Ascending aorta (tissue), 2 donors: ENCODE measurements at regions not wholly inside any gene's neighbourhood (a gene's known extent, or its start where the extent isn't known, plus 50 kb on each side); places are given as distances from the start of the nearest gene placed in this dataset.
"Not testable (repeated sequence)": the region's sequence is repeated elsewhere in the genome, so short reads cannot be mapped to it uniquely, and the experiment has no call there.

Experiments
- DNase-seq, 2 donors: peaks; one replicate each; pipeline ENCODE4 v3.0.0-alpha.2; 2019; ENCODE audit warnings: low spot score in 2 of 2
- H3K27ac ChIP-seq, 2 donors: fragments of 200-600 bp; sonication (generic); one replicate each; pipeline ENCODE4 v1.5.1; 2016 to 2017; ENCODE audit warnings: mild to moderate bottlenecking in 1 of 2
- H3K27me3 ChIP-seq: fragments of 200-600 bp; sonication (generic); one replicate; pipeline ENCODE4 v1.5.1; 2017
- H3K36me3 ChIP-seq, 2 donors: fragments of 200-600 bp; sonication (generic); one replicate each; pipeline ENCODE4 v1.5.1; 2016
- H3K4me1 ChIP-seq, 2 donors: fragments of 200-600 bp; sonication (generic); one replicate each; pipeline ENCODE4 v1.5.1; 2016 to 2017; ENCODE audit warnings: mild to moderate bottlenecking in 1 of 2
- H3K4me3 ChIP-seq, 2 donors: fragments of 200-600 bp; sonication (generic); one replicate each; pipeline ENCODE4 v1.5.1; 2016 to 2017; ENCODE audit warnings: mild to moderate bottlenecking in 1 of 2
- H3K9me3 ChIP-seq, 2 donors: fragments of 200-600 bp; sonication (generic); one replicate each; pipeline ENCODE4 v1.5.1; 2016
- intact Hi-C: fragments of 100-400 bp; cut with DNase I; formaldehyde crosslinking; loops from one replicate; pipeline ENCODE4 v1.15.1; 2023
- TF ChIP-seq, protein P1 (sequence below), 3 experiments: fragments of 200-600 bp in 2 of 3; fragments of 450-650 bp in 1 of 3; sonication (generic) in 2 of 3; IDR thresholded peaks; one replicate each; pipeline ENCODE4 v1.5.1; 2016 to 2019; ENCODE audit warnings: antibody characterized with exemption in 3 of 3, mild to moderate bottlenecking in 1 of 3, moderate library complexity in 1 of 3

GRCh38 chr2:173571021-173571821 lies 216.5 kb downstream of the CDCA7 start:
- H3K27me3 ChIP-seq, result no peaks in the 10 kb centered on the region
- H3K9me3 ChIP-seq, result no peaks in the 10 kb centered on the region
- H3K4me3 ChIP-seq, result no peak overlapping the region
- no peaks in the 10 kb centered on the region for H3K36me3 ChIP-seq
- TF ChIP-seq, protein P1, sequence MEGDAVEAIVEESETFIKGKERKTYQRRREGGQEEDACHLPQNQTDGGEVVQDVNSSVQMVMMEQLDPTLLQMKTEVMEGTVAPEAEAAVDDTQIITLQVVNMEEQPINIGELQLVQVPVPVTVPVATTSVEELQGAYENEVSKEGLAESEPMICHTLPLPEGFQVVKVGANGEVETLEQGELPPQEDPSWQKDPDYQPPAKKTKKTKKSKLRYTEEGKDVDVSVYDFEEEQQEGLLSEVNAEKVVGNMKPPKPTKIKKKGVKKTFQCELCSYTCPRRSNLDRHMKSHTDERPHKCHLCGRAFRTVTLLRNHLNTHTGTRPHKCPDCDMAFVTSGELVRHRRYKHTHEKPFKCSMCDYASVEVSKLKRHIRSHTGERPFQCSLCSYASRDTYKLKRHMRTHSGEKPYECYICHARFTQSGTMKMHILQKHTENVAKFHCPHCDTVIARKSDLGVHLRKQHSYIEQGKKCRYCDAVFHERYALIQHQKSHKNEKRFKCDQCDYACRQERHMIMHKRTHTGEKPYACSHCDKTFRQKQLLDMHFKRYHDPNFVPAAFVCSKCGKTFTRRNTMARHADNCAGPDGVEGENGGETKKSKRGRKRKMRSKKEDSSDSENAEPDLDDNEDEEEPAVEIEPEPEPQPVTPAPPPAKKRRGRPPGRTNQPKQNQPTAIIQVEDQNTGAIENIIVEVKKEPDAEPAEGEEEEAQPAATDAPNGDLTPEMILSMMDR (IDR thresholded peaks at IDR 0.05), result peak in 1 of 3 experiments; percentile 15
- intact Hi-C loops, result no loop called here
- DNase-seq, result no peak
- H3K27ac ChIP-seq, result no peak overlapping the region
- no peaks in the 10 kb centered on the region for H3K4me1 ChIP-seq

DNA sequence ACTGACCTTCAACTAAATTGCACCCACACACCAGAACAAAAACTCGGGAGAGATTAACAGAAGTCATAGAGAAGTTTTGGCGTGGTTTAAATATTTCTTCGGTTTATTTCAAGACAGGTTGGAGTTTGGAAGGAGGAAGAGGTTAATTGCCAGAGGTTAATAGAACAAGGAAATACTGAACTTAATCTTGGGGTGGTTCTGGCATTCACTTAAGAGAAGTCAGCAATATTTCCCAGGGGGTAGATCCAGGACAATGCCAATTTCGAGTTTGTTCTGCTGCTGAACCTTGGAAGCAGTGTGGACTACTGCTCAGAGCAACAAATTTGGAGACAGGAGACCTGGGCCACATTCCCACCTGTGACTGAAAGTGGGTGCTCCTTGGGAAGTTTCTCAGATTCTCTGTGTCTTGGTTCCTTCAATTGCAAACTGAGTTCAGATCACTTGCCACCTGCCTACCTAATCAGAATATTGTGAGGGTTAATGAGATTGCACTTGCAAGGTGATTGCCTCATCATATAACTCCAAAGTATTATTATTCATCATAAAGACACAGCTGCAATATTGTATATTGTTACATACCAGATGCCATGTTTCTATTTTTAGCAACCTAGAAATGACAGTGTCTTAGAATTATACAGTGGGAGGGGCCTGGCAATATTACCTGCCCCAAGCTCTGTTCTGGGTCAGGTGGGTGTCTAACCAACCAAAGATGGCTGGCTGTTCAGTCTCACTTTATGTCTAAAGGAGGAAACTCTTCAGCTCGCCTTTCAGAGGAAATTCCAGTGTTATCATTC lies 217.4 kb downstream of the CDCA7 start:
- no peak overlapping the region for H3K27ac ChIP-seq
- no peaks in the 10 kb centered on the region for H3K36me3 ChIP-seq
- H3K4me1 ChIP-seq, result no peaks in the 10 kb centered on the region
- H3K4me3 ChIP-seq, result no peak overlapping the region
- no peaks in the 10 kb centered on the region for H3K27me3 ChIP-seq
- no peaks in the 10 kb centered on the region for H3K9me3 ChIP-seq
- intact Hi-C loops, result no loop called here
- no peak for DNase-seq
- TF ChIP-seq, protein P1 (IDR thresholded peaks at IDR 0.05), result no peak

- no peaks in the 10 kb centered on the region for H3K9me3 ChIP-seq
- TF ChIP-seq, protein P1 (IDR thresholded peaks at IDR 0.05), result no peak
- no peaks in the 10 kb centered on the region for H3K27me3 ChIP-seq
- H3K36me3 ChIP-seq, result no peaks in the 10 kb centered on the region
- intact Hi-C loops, result no loop called here
- H3K27ac ChIP-seq, result no peak overlapping the region
- DNase-seq, result no peak
- no peak overlapping the region for H3K4me3 ChIP-seq
- H3K4me1 ChIP-seq, result no peaks in the 10 kb centered on the region
Measured at GRCh38 chr2:173572848-173573247, 218.2 kb downstream of the CDCA7 start.

DNA sequence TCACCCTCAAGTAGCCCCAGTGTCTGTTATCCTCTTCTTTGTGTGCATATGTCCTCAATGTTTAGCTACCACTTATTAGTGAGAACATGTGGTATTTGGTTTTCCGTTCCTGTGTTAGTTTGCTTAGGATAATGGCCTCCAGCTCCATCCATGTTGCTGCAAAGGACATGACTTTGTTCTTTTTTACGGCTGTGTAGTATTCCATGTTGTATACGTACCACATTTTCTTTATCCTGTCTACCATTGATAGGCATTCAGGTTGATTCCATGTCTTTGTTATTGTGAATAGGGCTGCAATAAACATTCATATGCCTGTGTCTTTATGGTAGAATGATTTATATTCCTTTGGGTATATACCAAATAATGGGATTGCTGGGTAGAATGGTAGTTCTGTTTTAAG lies 219.1 kb downstream of the CDCA7 start:
- intact Hi-C loops, H3K9me3 ChIP-seq, DNase-seq, H3K27ac ChIP-seq, H3K4me3 ChIP-seq, H3K27me3 ChIP-seq, H3K4me1 ChIP-seq, H3K36me3 ChIP-seq: not testable (repeated sequence)

GRCh38 chr2:173574324-173575112 lies 219.8 kb downstream of the CDCA7 start:
- H3K4me1 ChIP-seq, result no peaks in the 10 kb centered on the region
- TF ChIP-seq, protein P1 (IDR thresholded peaks at IDR 0.05), result no peak
- DNase-seq, result no peak
- intact Hi-C loops, result no loop called here
- H3K36me3 ChIP-seq, result no peaks in the 10 kb centered on the region
- no peaks in the 10 kb centered on the region for H3K9me3 ChIP-seq
- no peak overlapping the region for H3K4me3 ChIP-seq
- no peak overlapping the region for H3K27ac ChIP-seq
- no peaks in the 10 kb centered on the region for H3K27me3 ChIP-seq
